Prostate gland (tissue), 2 donors: ENCODE measurements at regions not wholly inside any gene's neighbourhood (a gene's known extent, or its start where the extent isn't known, plus 50 kb on each side); places are given as distances from the start of the nearest gene placed in this dataset.

ENCODE experiments used
- DNase-seq: peaks from one replicate; pipeline ENCODE4 v3.0.0-alpha.2; 2019; ENCODE audit warnings: low spot score
- H3K27ac ChIP-seq, 2 donors: fragments of 200-600 bp; sonication (generic); 2 replicates each; pipeline ENCODE4 v1.5.1; 2017 to 2019
- H3K27me3 ChIP-seq: fragments of 200-600 bp; sonication (generic); replicated peaks from 2 replicates; pipeline ENCODE4 v1.5.1; 2019; ENCODE audit not compliant: insufficient read depth
- H3K36me3 ChIP-seq, 2 donors: fragments of 200-600 bp; sonication (generic); 1 replicate in 1 of 2; 2 replicates in 1 of 2; pipeline versions ENCODE4 v1.5.1 to v1.8.1; 2017 to 2019
- H3K4me1 ChIP-seq: fragments of 200-600 bp; sonication (generic); replicated peaks from 2 replicates; pipeline ENCODE4 v1.5.1; 2019
- H3K4me3 ChIP-seq, 2 donors: fragments of 200-600 bp; sonication (generic); 2 replicates each; pipeline ENCODE4 v1.5.1; 2017 to 2019
- H3K9me3 ChIP-seq: fragments of 200-600 bp; sonication (generic); 2 replicates; pipeline ENCODE4 v1.5.1; 2017
- CTCF ChIP-seq, 4 experiments: fragments of 200-600 bp in 2 of 4; fragments of 450-650 bp in 2 of 4; sonication (generic) in 2 of 4; IDR thresholded peaks; 1 replicate in 3 of 4; 2 replicates in 1 of 4; pipeline ENCODE4 v1.5.1; 2016 to 2019; ENCODE audit warnings: antibody characterized with exemption in 4 of 4, mild to moderate bottlenecking in 2 of 4, moderate library complexity in 2 of 4
- POLR2A ChIP-seq: fragments of 450-650 bp; IDR thresholded peaks from one replicate; pipeline ENCODE4 v1.6.1; 2016; ENCODE audit warnings: antibody characterized with exemption, mild to moderate bottlenecking
- POLR2AphosphoS5 ChIP-seq: sonication (generic); formaldehyde crosslinking; IDR thresholded peaks from one replicate; pipeline ENCODE4 v1.6.1; 2017; ENCODE audit warnings: antibody characterized with exemption
- WGBS: methylation state at CpG from one replicate; pipeline ENCODE4 v1.1.5; 2018; 5-methylcytosine and 5-hydroxymethylcytosine counted together
- intact Hi-C: fragments of 100-400 bp; cut with DNase I; formaldehyde crosslinking; loops from one replicate; pipeline ENCODE4 v1.14.2; 2022

GRCh38 chr12:25785134-25785533, 173.3 kb upstream of the RASSF8 start:
- no peak for DNase-seq
- intact Hi-C loops: no loop called here
- Histone ChIP-seq H3K27me3 (no peaks in the 10 kb centered on the region), H3K4me3 (no peak overlapping the region), H3K4me1 (no peaks in the 10 kb centered on the region), H3K9me3 (no peaks in the 10 kb centered on the region), H3K27ac (no peak overlapping the region), H3K36me3 (no peaks in the 10 kb centered on the region)
- WGBS: 63% methylated on average over 4 of the region's 4 CpGs
- TF ChIP-seq CTCF (IDR thresholded peaks at IDR 0.05) (no peak), POLR2A (no peak), POLR2AphosphoS5 (no peak)

- no peaks in the 10 kb centered on the region for H3K9me3 ChIP-seq
- H3K27ac ChIP-seq: no peak overlapping the region
- no peak overlapping the region for H3K4me3 ChIP-seq
- H3K4me1 ChIP-seq: no peaks in the 10 kb centered on the region
- intact Hi-C loops: no loop called here
- no peaks in the 10 kb centered on the region for H3K27me3 ChIP-seq
- 49% methylated on average over 2 of the region's 2 CpGs for WGBS
- H3K36me3 ChIP-seq: no peaks in the 10 kb centered on the region
- no peak for DNase-seq
- TF ChIP-seq POLR2AphosphoS5 (no peak), POLR2A (no peak), CTCF (IDR thresholded peaks at IDR 0.05) (no peak)
Measured at GRCh38 chr12:25787701-25788100, 170.8 kb upstream of the RASSF8 start.

- TF ChIP-seq POLR2AphosphoS5 (no peak), CTCF (IDR thresholded peaks at IDR 0.05) (no peak), POLR2A (no peak)
- DNase-seq: no peak
- Histone ChIP-seq H3K36me3 (no peaks in the 10 kb centered on the region), H3K4me1 (no peaks in the 10 kb centered on the region), H3K27me3 (no peaks in the 10 kb centered on the region), H3K27ac (no peak overlapping the region), H3K9me3 (no peaks in the 10 kb centered on the region), H3K4me3 (no peak overlapping the region)
- WGBS: 64% methylated on average over 1 of the region's 1 CpG
- intact Hi-C loops: no loop called here
Measured at GRCh38 chr12:25788707-25789442, 169.6 kb upstream of the RASSF8 start.

- no peaks in the 10 kb centered on the region for H3K4me1 ChIP-seq
- H3K36me3 ChIP-seq: no peaks in the 10 kb centered on the region
- WGBS: 23% methylated on average over 4 of the region's 4 CpGs
- DNase-seq: no peak
- H3K27ac ChIP-seq: no peak overlapping the region
- H3K27me3 ChIP-seq: no peaks in the 10 kb centered on the region
- no peaks in the 10 kb centered on the region for H3K9me3 ChIP-seq
- intact Hi-C loops: no loop called here
- TF ChIP-seq CTCF (IDR thresholded peaks at IDR 0.05): no peak
- no peak for TF ChIP-seq POLR2AphosphoS5
- TF ChIP-seq POLR2A: no peak
- no peak overlapping the region for H3K4me3 ChIP-seq
Measured at GRCh38 chr12:25789541-25789944, 168.9 kb upstream of the RASSF8 start.

DNA sequence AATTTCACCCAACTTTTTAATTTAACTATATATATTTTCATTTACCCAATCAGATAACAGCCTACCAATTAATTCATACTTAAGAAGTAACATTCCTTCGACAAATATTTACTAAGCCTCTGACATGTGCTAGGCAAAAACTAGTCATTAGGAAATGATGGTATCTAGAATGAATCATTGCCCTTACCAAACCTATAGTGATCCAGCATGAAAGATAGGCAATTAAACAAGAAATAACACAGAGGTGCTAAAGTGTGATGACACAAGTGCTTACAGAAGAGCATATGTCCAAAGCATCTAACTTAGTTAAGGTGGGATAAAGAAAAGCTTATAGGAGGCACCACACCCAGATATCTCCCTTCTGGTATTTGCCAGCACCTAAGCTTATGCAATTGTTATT, 166.5 kb upstream of the RASSF8 start:
- Histone ChIP-seq H3K36me3 (no peaks in the 10 kb centered on the region), H3K4me1 (no peaks in the 10 kb centered on the region), H3K4me3 (no peak overlapping the region), H3K27ac (no peak overlapping the region), H3K27me3 (no peaks in the 10 kb centered on the region), H3K9me3 (no peaks in the 10 kb centered on the region)
- intact Hi-C loops: no loop called here
- DNase-seq: no peak
- 85% methylated on average over 1 of the region's 1 CpG for WGBS
- no peak for TF ChIP-seq POLR2A
- TF ChIP-seq POLR2AphosphoS5: no peak
- TF ChIP-seq CTCF (IDR thresholded peaks at IDR 0.05): no peak
